GM21717 (cell line): ENCODE measurements at regions not wholly inside any gene's neighbourhood (a gene's known extent, or its start where the extent isn't known, plus 50 kb on each side); places are given as distances from the start of the nearest gene placed in this dataset.
"Not testable (repeated sequence)": the region's sequence is repeated elsewhere in the genome, so short reads cannot be mapped to it uniquely, and the experiment has no call there.

ENCODE experiments used
- ATAC-seq: cut with Tn5 transposase; IDR thresholded peaks from one replicate; pipeline ENCODE4 v1.9.1; 2021; ENCODE audit warnings: mild to moderate bottlenecking, moderate library complexity; ENCODE audit not compliant: unreplicated experiment

GRCh38 chrX:139201924-139202323 lies 328.6 kb upstream of the F9 start:
- ATAC-seq: no peak

GRCh38 chrX:139200793-139201192 lies 329.7 kb upstream of the F9 start:
- ATAC-seq: no peak

- no peak for ATAC-seq
Observed at GRCh38 chrX:139200346-139200745, 330.2 kb upstream of the F9 start.

- ATAC-seq: no peak
Observed at GRCh38 chrX:139199933-139200332, 330.6 kb upstream of the F9 start.

GRCh38 chrX:139198936-139199335 lies 331.6 kb upstream of the F9 start:
- ATAC-seq: no peak

- ATAC-seq: no peak
Observed at GRCh38 chrX:139196890-139197289, 333.6 kb upstream of the F9 start.

- no peak for ATAC-seq
Observed at GRCh38 chrX:139194571-139195280, 335.8 kb upstream of the F9 start.

GRCh38 chrX:139192386-139192961 lies 338.1 kb upstream of the F9 start:
- no peak for ATAC-seq

GRCh38 chrX:139191746-139192385 lies 338.7 kb upstream of the F9 start:
- no peak for ATAC-seq

GRCh38 chrX:139191286-139191685 lies 339.3 kb upstream of the F9 start:
- no peak for ATAC-seq

GRCh38 chrX:139187738-139188137 lies 342.8 kb upstream of the F9 start:
- ATAC-seq: no peak

- no peak for ATAC-seq
Observed at GRCh38 chrX:139186991-139187390, 343.5 kb upstream of the F9 start.

GRCh38 chrX:139179592-139179991 lies 350.9 kb upstream of the F9 start:
- no peak for ATAC-seq

- no peak for ATAC-seq
Observed at GRCh38 chrX:139178980-139179379, 351.6 kb upstream of the F9 start.

GRCh38 chrX:139172731-139173130 lies 357.8 kb upstream of the F9 start:
- ATAC-seq: no peak

- ATAC-seq: no peak
Observed at GRCh38 chrX:139170526-139171173, 359.9 kb upstream of the F9 start.

GRCh38 chrX:139167282-139167681 lies 363.3 kb upstream of the F9 start:
- no peak for ATAC-seq

- no peak for ATAC-seq
Observed at GRCh38 chrX:139158256-139158655, 372.3 kb upstream of the F9 start.

GRCh38 chrX:139156356-139156755 lies 374.2 kb upstream of the F9 start:
- ATAC-seq: no peak

GRCh38 chrX:139146625-139147024 lies 383.9 kb upstream of the F9 start:
- ATAC-seq: not testable (repeated sequence)

GRCh38 chrX:139141370-139141769 lies 389.2 kb upstream of the F9 start:
- ATAC-seq: no peak

- no peak for ATAC-seq
Observed at GRCh38 chrX:139134316-139134715, 396.2 kb upstream of the F9 start.
